ENCODE measurements at regions not wholly inside any gene's neighbourhood (a gene's known extent, or its start where the extent isn't known, plus 50 kb on each side); places are given as distances from the start of the nearest gene placed in this dataset.
A peak's percentile ranks its signal among the peaks of the same experiment; 100 is the strongest.

GRCh38 chr5:74393943-74394342 lies 246.6 kb downstream of the ENC1 start (continued):
- no peak for TF ChIP-seq PRDM6 (tag by site-specific recombination; IDR thresholded peaks at IDR 0.05)

GRCh38 chr5:74392711-74393351 lies 247.7 kb downstream of the ENC1 start:
- ChIA-PET CTCF (interaction anchor here (1.0 to 2.3 kb wide), 5 partner anchors 10 to 257 kb away, joined by 3 to 7 read pairs (median 3); no protein-coding TSS in a partner anchor), POLR2A (interaction anchor here (1.4 kb wide), 1 partner anchor 248 kb away, joined by 4 read pairs; the partner anchor contains the start of gene ENC1)
- no peak overlapping the region for H3K4me3 ChIP-seq (ENCODE audit: low read depth, low read length)
- no peak for TF ChIP-seq CTCF (tag by site-specific recombination; IDR thresholded peaks at IDR 0.05)
- TF ChIP-seq ZNF639 (tag by site-specific recombination; IDR thresholded peaks at IDR 0.05): no peak; the same call in 1 of the 2 replicates
- no peak for TF ChIP-seq IKZF3 (tag by site-specific recombination; IDR thresholded peaks at IDR 0.05)
- peak; percentile 68; the same call in 1 of the 2 replicates for TF ChIP-seq ZNF558 (tag by site-specific recombination; IDR thresholded peaks at IDR 0.05)
- TF ChIP-seq PRDM1 (tag by site-specific recombination; IDR thresholded peaks at IDR 0.05): no peak
- TF ChIP-seq ZNF366 (tag by site-specific recombination; conservative IDR thresholded peaks at IDR 0.05): 0 out of 2 replicates have a peak, but pooled peaks have one; percentile 39
- TF ChIP-seq ZNF223 (tag by site-specific recombination; IDR thresholded peaks at IDR 0.05): no peak
- TF ChIP-seq REPIN1 (tag by site-specific recombination; IDR thresholded peaks at IDR 0.05; ENCODE audit: low read depth): no peak
- TF ChIP-seq ZNF629 (tag by site-specific recombination; IDR thresholded peaks at IDR 0.05): peak; percentile 84
- TF ChIP-seq ZBTB10 (tag by site-specific recombination; IDR thresholded peaks at IDR 0.05): no peak
- 0 out of 2 replicates have a peak, but pooled peaks have one; percentile 17 for TF ChIP-seq GFI1B (tag by site-specific recombination; IDR thresholded peaks at IDR 0.05)
- TF ChIP-seq ZBTB1 (tag by site-specific recombination; IDR thresholded peaks at IDR 0.05): no peak
- TF ChIP-seq ZIC2 (tag by site-specific recombination; IDR thresholded peaks at IDR 0.05): peak; percentile 52
- peak; percentile 30; the same call in 1 of the 2 replicates for TF ChIP-seq TSHZ1 (tag by site-specific recombination; IDR thresholded peaks at IDR 0.05; ENCODE audit: borderline replicate concordance)
- TF ChIP-seq WT1 (tag by site-specific recombination; IDR thresholded peaks at IDR 0.05): peak; percentile 78
- TF ChIP-seq PRDM6 (tag by site-specific recombination; IDR thresholded peaks at IDR 0.05): peak; percentile 31; the same call in 1 of the 2 replicates
- no peak for TF ChIP-seq ZNF76 (tag by site-specific recombination; IDR thresholded peaks at IDR 0.05; ENCODE audit: borderline replicate concordance, low read depth)

More at GRCh38 chr5:74392711-74393351, 247.7 kb downstream of the ENC1 start:
- Histone ChIP-seq H3K4me1 (ENCODE audit: control insufficient read depth, insufficient read depth, low read length) (peaks cover 12% of the 10 kb centered on the region), H3K9me3 (ENCODE audit: control insufficient read depth, insufficient read depth, low read depth, low read length) (no peaks in the 10 kb centered on the region; the same call in 1 of the 2 replicates), H3K36me3 (ENCODE audit: control insufficient read depth in 2 of 2, insufficient read depth in 1 of 2, low read length in 2 of 2) (no peaks in the 10 kb centered on the region), H3K27ac (ENCODE audit: extremely low read depth, low read depth, low read length) (peak overlapping the region; percentile 18; the same call in 1 of the 2 replicates)

Measured in HEK293 (cell line).